SK-N-SH (cell line): ENCODE measurements at regions not wholly inside any gene's neighbourhood (a gene's known extent, or its start where the extent isn't known, plus 50 kb on each side); places are given as distances from the start of the nearest gene placed in this dataset.
A peak's percentile ranks its signal among the peaks of the same experiment; 100 is the strongest.

Source experiments
- CTCF ChIA-PET: fragments of 300-600, 350-600 bp; formaldehyde crosslinking; extraction: SDS; loops from one replicate; lab custom pipeline; 2021; lab: Yijun Ruan, JAX
- POLR2A ChIA-PET: fragments of 350-600 bp; sonication (Branson Sonifier 250); formaldehyde crosslinking; extraction: SDS; loops from one replicate; lab custom pipeline; 2020; ENCODE audit warnings: antibody characterized with exemption, inconsistent platforms; lab: Yijun Ruan, JAX
- DNase-seq: peaks from one replicate; pipeline ENCODE4 v3.0.0; 2012
- H2AFZ ChIP-seq: fragments of 200-600 bp; sonication (generic); 2 replicates; pipeline ENCODE4 v1.8.1; 2016; ENCODE audit warnings: antibody characterized with exemption, mild to moderate bottlenecking, low read depth
- H3F3A ChIP-seq: fragments of 200-600 bp; sonication (generic); replicated peaks from 2 replicates; pipeline ENCODE3; 2016; ENCODE audit warnings: antibody characterized with exemption, mild to moderate bottlenecking; ENCODE audit not compliant: insufficient read depth
- H3K27ac ChIP-seq, 2 experiments: fragments of 200-500 bp in 1 of 2; fragments of 200-600 bp in 1 of 2; sonication (Bioruptor generic) in 1 of 2; sonication (generic), shearing (Covaris generic) in 1 of 2; 2 replicates each; pipeline versions ENCODE4 v1.5.1 to v1.6.1; 2014 to 2016; ENCODE audit warnings: low read depth in 2 of 2, inconsistent platforms in 1 of 2, low read length in 1 of 2, mild to moderate bottlenecking in 1 of 2, mixed read lengths in 1 of 2
- H3K27me3 ChIP-seq: fragments of 200-600 bp; sonication (generic), shearing (Covaris generic); 2 replicates; pipeline ENCODE4 v1.6.1; 2016; ENCODE audit warnings: mixed run types; ENCODE audit not compliant: insufficient read depth
- H3K36me3 ChIP-seq, 2 experiments: fragments of 200-500 bp in 1 of 2; fragments of 200-600 bp in 1 of 2; sonication (Bioruptor generic) in 1 of 2; sonication (generic) in 1 of 2; replicated peaks in 1 of 2; 2 replicates each; pipeline versions ENCODE3 to v1.5.1; 2014 to 2016; ENCODE audit warnings: low read length in 1 of 2, mild to moderate bottlenecking in 1 of 2; ENCODE audit not compliant: insufficient read depth in 2 of 2, control insufficient read depth in 1 of 2
- H3K4me1 ChIP-seq, 2 experiments: fragments of 200-500 bp in 1 of 2; fragments of 200-600 bp in 1 of 2; sonication (Bioruptor generic) in 1 of 2; sonication (generic), shearing (Covaris generic) in 1 of 2; 2 replicates each; pipeline versions ENCODE4 v1.5.1 to v1.6.1; 2014 to 2016; ENCODE audit warnings: low read depth in 1 of 2, low read length in 1 of 2, mixed run types in 1 of 2; ENCODE audit not compliant: insufficient read depth in 2 of 2, control insufficient read depth in 1 of 2
- H3K4me2 ChIP-seq: fragments of 200-600 bp; sonication (generic), shearing (Covaris generic); 2 replicates; pipeline ENCODE4 v1.6.1; 2017; ENCODE audit warnings: mixed run types
- H3K4me3 ChIP-seq, 2 experiments: fragments of 200-500 bp in 1 of 2; fragments of 200-600 bp in 1 of 2; sonication (Bioruptor generic) in 1 of 2; sonication (generic), shearing (Covaris generic) in 1 of 2; 2 replicates each; pipeline versions ENCODE4 v1.5.1 to v1.8.1; 2014 to 2016; ENCODE audit warnings: low read depth in 2 of 2, inconsistent platforms in 1 of 2, low read length in 1 of 2, mild to moderate bottlenecking in 1 of 2, mixed read lengths in 1 of 2, moderate library complexity in 1 of 2
- H3K79me2 ChIP-seq: fragments of 200-600 bp; sonication (generic); 2 replicates; pipeline ENCODE4 v1.8.1; 2017; ENCODE audit warnings: mild to moderate bottlenecking; ENCODE audit not compliant: insufficient read depth
- H3K9ac ChIP-seq: fragments of 200-600 bp; sonication (generic); 2 replicates; pipeline ENCODE4 v1.6.1; 2017; ENCODE audit warnings: mixed run types
- H3K9me2 ChIP-seq: fragments of 200-600 bp; sonication (generic); 2 replicates; pipeline ENCODE4 v1.6.1; 2017; ENCODE audit warnings: mixed run types
- H3K9me3 ChIP-seq: fragments of 200-600 bp; sonication (generic); 2 replicates; pipeline ENCODE4 v1.6.1; 2017; ENCODE audit warnings: mixed run types, mild to moderate bottlenecking, moderate library complexity
- H4K20me1 ChIP-seq: fragments of 200-600 bp; sonication (generic); 2 replicates; pipeline ENCODE4 v1.6.1; 2017; ENCODE audit warnings: mild to moderate bottlenecking, mixed run types; ENCODE audit not compliant: insufficient read depth
- FOSL2 ChIP-seq: IDR thresholded peaks from 2 replicates; pipeline ENCODE4 v1.4.0; 2012; ENCODE audit warnings: low read depth, mild to moderate bottlenecking, moderate library complexity, borderline replicate concordance
- FOXM1 ChIP-seq: IDR thresholded peaks from 2 replicates; pipeline ENCODE4 v1.4.0; 2012; ENCODE audit warnings: low read depth, mild to moderate bottlenecking
- RAD21 ChIP-seq: IDR thresholded peaks from 2 replicates; pipeline ENCODE4 v1.6.1; 2012; ENCODE audit warnings: mild to moderate bottlenecking, low read length
- RFX5 ChIP-seq: IDR thresholded peaks from 2 replicates; pipeline ENCODE4 v1.6.1; 2012; ENCODE audit warnings: mild to moderate bottlenecking, improper control_type of control experiment, low read length
- SMC3 ChIP-seq: IDR thresholded peaks from 2 replicates; pipeline ENCODE4 v1.6.1; 2012; ENCODE audit warnings: low read depth, low read length, improper control_type of control experiment
- TAF1 ChIP-seq: IDR thresholded peaks from 2 replicates; pipeline ENCODE4 v1.6.1; 2012; ENCODE audit warnings: low read depth, mild to moderate bottlenecking, low read length, moderate library complexity, borderline replicate concordance
- TEAD4 ChIP-seq: IDR thresholded peaks from 2 replicates; pipeline ENCODE4 v1.4.0; 2012; ENCODE audit warnings: mild to moderate bottlenecking, borderline replicate concordance; ENCODE audit not compliant: insufficient read depth
- WGBS: methylation state at CpG from one replicate; pipeline ENCODE4 v1.1.6; 2017; ENCODE audit warnings: low lambda C conversion rate; 5-methylcytosine and 5-hydroxymethylcytosine counted together
- TF ChIP-seq, protein P1 (sequence below): IDR thresholded peaks from 2 replicates; pipeline ENCODE4; 2012
- TF ChIP-seq, protein P2 (sequence below): fragments of 200-600 bp; sonication (generic); IDR thresholded peaks from 2 replicates; pipeline ENCODE4 v1.6.1; 2017; ENCODE audit warnings: antibody characterized with exemption, mild to moderate bottlenecking, moderate library complexity
- TF ChIP-seq, protein P3 (sequence below): IDR thresholded peaks from 2 replicates; pipeline ENCODE4 v1.4.0; 2012; ENCODE audit warnings: low read depth

DNA sequence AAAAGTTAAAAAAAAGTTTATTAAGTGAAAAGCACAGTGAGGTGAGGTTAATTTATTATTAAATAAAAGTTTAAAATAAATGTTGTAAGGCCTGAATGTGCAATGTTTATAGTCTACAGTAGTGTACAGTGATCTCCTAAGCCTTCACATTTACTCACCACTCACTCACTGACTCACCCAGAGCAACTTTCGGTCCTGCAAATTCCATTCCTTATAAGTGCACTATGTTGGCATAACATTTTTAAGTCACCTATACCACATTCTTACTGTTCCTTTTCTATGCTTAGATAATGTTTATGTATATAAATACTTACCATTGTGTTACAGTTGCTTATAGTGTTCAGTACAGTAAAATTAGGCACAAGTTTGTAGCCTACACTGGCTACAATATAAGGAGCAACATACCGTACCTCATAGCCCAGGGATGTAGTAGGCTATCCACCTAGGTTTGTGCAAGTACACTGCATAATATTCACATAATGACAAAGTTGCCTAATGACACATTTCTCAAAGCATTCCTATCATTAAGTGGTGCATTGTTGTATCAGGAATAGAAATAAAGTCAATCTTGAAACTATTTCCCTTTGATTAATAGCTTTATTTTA, 426.5 kb upstream of the BRINP3 start:
- Histone ChIP-seq H3K4me2 (0 out of 2 replicates have a peak overlapping the region, but pooled peaks have one; percentile 6), H2AFZ (no peak overlapping the region), H3K27ac (no peak overlapping the region; a peak in 1 of 4 replicates), H3F3A (peaks cover 6% of the 10 kb centered on the region), H3K36me3 (no peaks in the 10 kb centered on the region), H3K79me2 (no peaks in the 10 kb centered on the region), H4K20me1 (no peaks in the 10 kb centered on the region), H3K4me1 (peaks cover 0 to 13% of the 10 kb centered on the region in 2 experiments; a peak in 2 of 4 replicates), H3K9me3 (no peaks in the 10 kb centered on the region), H3K9me2 (no peaks in the 10 kb centered on the region), H3K27me3 (no peaks in the 10 kb centered on the region), H3K9ac (no peak overlapping the region), H3K4me3 (no peak overlapping the region)
- TF ChIP-seq RFX5 = no peak
- TF ChIP-seq, protein P1, sequence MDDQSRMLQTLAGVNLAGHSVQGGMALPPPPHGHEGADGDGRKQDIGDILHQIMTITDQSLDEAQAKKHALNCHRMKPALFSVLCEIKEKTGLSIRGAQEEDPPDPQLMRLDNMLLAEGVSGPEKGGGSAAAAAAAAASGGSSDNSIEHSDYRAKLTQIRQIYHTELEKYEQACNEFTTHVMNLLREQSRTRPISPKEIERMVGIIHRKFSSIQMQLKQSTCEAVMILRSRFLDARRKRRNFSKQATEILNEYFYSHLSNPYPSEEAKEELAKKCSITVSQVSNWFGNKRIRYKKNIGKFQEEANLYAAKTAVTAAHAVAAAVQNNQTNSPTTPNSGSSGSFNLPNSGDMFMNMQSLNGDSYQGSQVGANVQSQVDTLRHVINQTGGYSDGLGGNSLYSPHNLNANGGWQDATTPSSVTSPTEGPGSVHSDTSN = no peak
- TF ChIP-seq FOSL2 = no peak
- 24% methylated on average over 2 of the region's 2 CpGs for WGBS
- ChIA-PET CTCF (no interaction called here), POLR2A (no interaction called here)
- no peak for DNase-seq

DNA sequence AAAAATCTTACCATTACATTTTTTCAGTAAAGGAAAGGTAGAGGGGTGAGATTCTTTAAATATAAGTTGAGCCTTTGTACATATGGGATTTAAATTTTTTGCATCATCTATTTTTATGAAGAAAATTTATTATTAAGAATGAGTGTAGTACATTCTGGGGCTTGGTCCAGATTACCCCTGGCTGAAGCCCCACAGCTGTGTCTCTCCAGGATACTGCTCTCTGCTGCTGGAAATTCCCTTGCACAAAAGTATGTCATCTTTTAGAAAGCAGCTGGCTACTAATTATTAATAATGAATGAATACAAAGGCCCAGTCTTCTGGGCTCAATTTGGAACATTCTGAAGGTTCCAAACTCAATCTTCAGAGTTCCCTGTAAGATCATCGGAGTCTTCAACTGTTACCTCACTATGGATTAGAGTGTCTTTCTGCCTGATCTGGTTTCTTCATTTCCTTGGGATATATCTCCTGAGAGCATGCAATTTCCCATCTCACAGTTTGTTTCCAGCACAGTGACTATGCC, 428.6 kb upstream of the BRINP3 start:
- Histone ChIP-seq H3F3A (peaks cover 6% of the 10 kb centered on the region), H3K9ac (no peak overlapping the region), H3K4me3 (no peak overlapping the region), H3K9me3 (no peaks in the 10 kb centered on the region), H3K27ac (no peak overlapping the region), H2AFZ (peak overlapping the region; percentile 17; the same call in 1 of the 2 replicates), H3K4me2 (no peak overlapping the region), H3K27me3 (no peaks in the 10 kb centered on the region), H3K9me2 (no peaks in the 10 kb centered on the region), H3K4me1 (peaks cover 0 to 13% of the 10 kb centered on the region in 2 experiments; a peak in 2 of 4 replicates), H3K36me3 (no peaks in the 10 kb centered on the region), H3K79me2 (no peaks in the 10 kb centered on the region), H4K20me1 (no peaks in the 10 kb centered on the region)
- CTCF ChIA-PET = no interaction called here
- TF ChIP-seq TAF1 (no peak), FOSL2 (no peak), RFX5 (no peak), SMC3 (no peak), RAD21 (no peak), FOXM1 (no peak), TEAD4 (no peak)
- TF ChIP-seq, protein P2, sequence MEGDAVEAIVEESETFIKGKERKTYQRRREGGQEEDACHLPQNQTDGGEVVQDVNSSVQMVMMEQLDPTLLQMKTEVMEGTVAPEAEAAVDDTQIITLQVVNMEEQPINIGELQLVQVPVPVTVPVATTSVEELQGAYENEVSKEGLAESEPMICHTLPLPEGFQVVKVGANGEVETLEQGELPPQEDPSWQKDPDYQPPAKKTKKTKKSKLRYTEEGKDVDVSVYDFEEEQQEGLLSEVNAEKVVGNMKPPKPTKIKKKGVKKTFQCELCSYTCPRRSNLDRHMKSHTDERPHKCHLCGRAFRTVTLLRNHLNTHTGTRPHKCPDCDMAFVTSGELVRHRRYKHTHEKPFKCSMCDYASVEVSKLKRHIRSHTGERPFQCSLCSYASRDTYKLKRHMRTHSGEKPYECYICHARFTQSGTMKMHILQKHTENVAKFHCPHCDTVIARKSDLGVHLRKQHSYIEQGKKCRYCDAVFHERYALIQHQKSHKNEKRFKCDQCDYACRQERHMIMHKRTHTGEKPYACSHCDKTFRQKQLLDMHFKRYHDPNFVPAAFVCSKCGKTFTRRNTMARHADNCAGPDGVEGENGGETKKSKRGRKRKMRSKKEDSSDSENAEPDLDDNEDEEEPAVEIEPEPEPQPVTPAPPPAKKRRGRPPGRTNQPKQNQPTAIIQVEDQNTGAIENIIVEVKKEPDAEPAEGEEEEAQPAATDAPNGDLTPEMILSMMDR = no peak
- TF ChIP-seq, protein P3, sequence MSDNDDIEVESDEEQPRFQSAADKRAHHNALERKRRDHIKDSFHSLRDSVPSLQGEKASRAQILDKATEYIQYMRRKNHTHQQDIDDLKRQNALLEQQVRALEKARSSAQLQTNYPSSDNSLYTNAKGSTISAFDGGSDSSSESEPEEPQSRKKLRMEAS = no peak
- DNase-seq = no peak
- WGBS = 18% methylated on average over 1 of the region's 1 CpG
- POLR2A ChIA-PET = no interaction called here
